SU-DHL-6 (cell line): ENCODE measurements at regions not wholly inside any gene's neighbourhood (a gene's known extent, or its start where the extent isn't known, plus 50 kb on each side); places are given as distances from the start of the nearest gene placed in this dataset.
"Not testable (repeated sequence)": the region's sequence is repeated elsewhere in the genome, so short reads cannot be mapped to it uniquely, and the experiment has no call there.

Experiments used
- CTCF ChIP-seq: fragments of 200-600 bp; sonication (generic); IDR thresholded peaks from one replicate; pipeline ENCODE4 v1.5.1; 2017; ENCODE audit warnings: antibody characterized with exemption, mild to moderate bottlenecking, low read length, moderate library complexity; ENCODE audit not compliant: insufficient read depth, poor library complexity, severe bottlenecking
- EZH2phosphoT487 ChIP-seq: fragments of 200-600 bp; sonication (generic), shearing (Covaris generic); conservative IDR thresholded peaks from 2 replicates; pipeline ENCODE4 v1.6.1; 2018; ENCODE audit warnings: mild to moderate bottlenecking, antibody characterized with exemption, low read length, moderate library complexity, mixed read lengths

GRCh38 chr4:93923570-93923969 lies 95.0 kb downstream of the ATOH1 start:
- TF ChIP-seq CTCF, EZH2phosphoT487: not testable (repeated sequence)
